Fibroblast of the aortic adventitia (primary cell): ENCODE measurements at regions not wholly inside any gene's neighbourhood (a gene's known extent, or its start where the extent isn't known, plus 50 kb on each side); places are given as distances from the start of the nearest gene placed in this dataset.

Experiments
- DNase-seq: peaks from one replicate; pipeline ENCODE4 v3.0.0-alpha.2; 2010; ENCODE audit warnings: low read depth
- H3K4me3 ChIP-seq: 2 replicates; pipeline ENCODE4 v1.5.1; 2011; ENCODE audit warnings: low read depth, mild to moderate bottlenecking, control low read depth, low read length, moderate library complexity
- CTCF ChIP-seq: IDR thresholded peaks from 2 replicates; pipeline ENCODE4 v1.5.1; 2011; ENCODE audit warnings: mild to moderate bottlenecking, low read length, control low read depth, inconsistent platforms; ENCODE audit not compliant: insufficient read depth

GRCh38 chr10:10878963-10879362, 138.7 kb upstream of the CELF2 start:
- TF ChIP-seq CTCF = no peak
- no peak for DNase-seq
- H3K4me3 ChIP-seq = no peak overlapping the region

- no peak for DNase-seq
- H3K4me3 ChIP-seq = no peak overlapping the region
- TF ChIP-seq CTCF = no peak
These were observed 136.4 kb upstream of the CELF2 start for GRCh38 chr10:10881117-10881813.

GRCh38 chr10:10883737-10884136, 133.9 kb upstream of the CELF2 start:
- H3K4me3 ChIP-seq = no peak overlapping the region
- DNase-seq = no peak
- TF ChIP-seq CTCF = no peak

GRCh38 chr10:10886861-10887531, 130.7 kb upstream of the CELF2 start:
- no peak for TF ChIP-seq CTCF
- peak; percentile 76 for DNase-seq
- H3K4me3 ChIP-seq = no peak overlapping the region

GRCh38 chr10:10891124-10892082, 126.3 kb upstream of the CELF2 start:
- DNase-seq = peak; percentile 43
- no peak for TF ChIP-seq CTCF
- H3K4me3 ChIP-seq = no peak overlapping the region

GRCh38 chr10:10892290-10892875, 125.3 kb upstream of the CELF2 start:
- no peak for DNase-seq
- no peak overlapping the region for H3K4me3 ChIP-seq
- no peak for TF ChIP-seq CTCF
